ENCODE measurements at regions not wholly inside any gene's neighbourhood (a gene's known extent, or its start where the extent isn't known, plus 50 kb on each side); places are given as distances from the start of the nearest gene placed in this dataset.

GRCh38 chr6:149168968-149169367, 148.5 kb upstream of the TAB2 start:
- Histone ChIP-seq H3K4me3 (no peak overlapping the region), H3K4me2 (no peak overlapping the region), H3F3A (replicated peaks; ENCODE audit: low read depth) (no peaks in the 10 kb centered on the region), H3K27me3 (ENCODE audit: insufficient read depth) (no peaks in the 10 kb centered on the region), H3K4me1 (ENCODE audit: insufficient read depth) (no peaks in the 10 kb centered on the region), H3K36me3 (ENCODE audit: insufficient read depth) (no peaks in the 10 kb centered on the region), H4K20me1 (replicated peaks; ENCODE audit: insufficient read depth) (no peaks in the 10 kb centered on the region), H3K79me2 (replicated peaks; ENCODE audit: insufficient read depth) (no peaks in the 10 kb centered on the region), H3K9me2 (ENCODE audit: insufficient read depth) (no peaks in the 10 kb centered on the region), H3K27ac (ENCODE audit: low read depth) (no peak overlapping the region), H2AFZ (peak overlapping the region; percentile 72; the same call in 1 of the 2 replicates)
- DNase-seq (ENCODE audit: low spot score): no peak
- Mint-ChIP-seq H3K4me3 (no peak overlapping the region), H3K4me1 (peaks cover 4% of the 10 kb centered on the region; the same call in 2 of the 3 replicates), H3K36me3 (ENCODE audit: low read depth) (no peaks in the 10 kb centered on the region; the same call in 2 of the 3 replicates), H3K27me3 (ENCODE audit: insufficient read depth, low read depth, poor library complexity) (no peaks in the 10 kb centered on the region), H3K27ac (no peak overlapping the region), H3K9me3 (no peaks in the 10 kb centered on the region)
- ATAC-seq: no peak
- TF ChIP-seq ZNF114 (CRISPR knock-in tag; IDR thresholded peaks at IDR 0.05) (no peak), ZNF462 (CRISPR knock-in tag; IDR thresholded peaks at IDR 0.05) (no peak), ETS1 (IDR thresholded peaks at IDR 0.05) (no peak), EZH2phosphoT487 (IDR thresholded peaks at IDR 0.05; ENCODE audit: unreplicated experiment) (no peak), NANOG (IDR thresholded peaks at IDR 0.05; ENCODE audit: borderline replicate concordance) (no peak), POLR2AphosphoS5 (IDR thresholded peaks at IDR 0.05; ENCODE audit: low read depth) (no peak), JUNB (IDR thresholded peaks at IDR 0.05; ENCODE audit: unreplicated experiment) (no peak), EZH2 (IDR thresholded peaks at IDR 0.05; ENCODE audit: low read depth, unreplicated experiment) (no peak), CREB1 (CRISPR knock-in tag; IDR thresholded peaks at IDR 0.05; ENCODE audit: low read depth) (no peak), CTCF (conservative IDR thresholded peaks at IDR 0.05; ENCODE audit: low read depth in 2 of 2) (no peak), ZNF331 (CRISPR knock-in tag; IDR thresholded peaks at IDR 0.05; ENCODE audit: low read depth) (no peak), STAT1 (IDR thresholded peaks at IDR 0.05; ENCODE audit: unreplicated experiment) (no peak), REST (IDR thresholded peaks at IDR 0.05; ENCODE audit: unreplicated experiment) (no peak)
